ENCODE measurements at regions not wholly inside any gene's neighbourhood (a gene's known extent, or its start where the extent isn't known, plus 50 kb on each side); places are given as distances from the start of the nearest gene placed in this dataset.

GRCh38 chr10:10960534-10960933, 57.1 kb upstream of the CELF2 start:
- no peak for DNase-seq (ENCODE audit: low spot score)

GRCh38 chr10:10961072-10961471, 56.6 kb upstream of the CELF2 start:
- no peak for DNase-seq (ENCODE audit: low spot score)

DNA sequence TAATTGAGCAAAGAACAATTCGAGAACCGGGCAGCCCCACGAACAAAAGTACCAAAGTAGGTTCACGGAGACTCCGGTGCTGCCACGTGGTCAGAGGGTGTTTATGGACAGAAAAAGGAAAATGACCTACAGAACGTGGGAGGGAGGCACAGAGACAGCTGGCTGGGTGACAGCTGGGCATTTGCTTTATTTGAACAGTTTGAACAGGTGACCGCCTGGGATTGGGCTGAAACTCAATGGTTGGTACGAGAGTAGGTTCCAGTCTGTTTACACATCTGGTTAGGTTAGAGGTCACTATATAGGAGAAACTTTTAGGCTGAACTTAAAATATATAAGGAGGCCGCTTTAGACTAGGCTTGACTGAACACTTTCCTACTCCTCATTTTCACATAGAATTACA, 50.6 kb upstream of the CELF2 start:
- no peak for DNase-seq (ENCODE audit: low spot score)

GRCh38 chr10:10967581-10968256, 50.0 kb upstream of the CELF2 start:
- DNase-seq (ENCODE audit: low spot score): no peak

All from D341Med (cell line).